Caco-2 (cell line): ENCODE measurements at regions not wholly inside any gene's neighbourhood (a gene's known extent, or its start where the extent isn't known, plus 50 kb on each side); places are given as distances from the start of the nearest gene placed in this dataset.

Source experiments
- BruUV-seq: library from RNA; stranded (reverse); fragments of 400-500 nt; replicated peaks from 2 replicates; lab custom pipeline; 2021; lab: Mats Ljungman, UMichigan
- CTCF ChIA-PET: fragments of 300-600 bp; sonication (Branson Sonifier 250); formaldehyde crosslinking; loops from one replicate; lab custom pipeline; 2022; ENCODE audit warnings: antibody characterized with exemption; lab: Charles Lee
- POLR2A ChIA-PET: fragments of 300-600 bp; sonication (Branson Sonifier 250); formaldehyde crosslinking; loops from one replicate; lab custom pipeline; 2022; ENCODE audit warnings: antibody characterized with exemption; lab: Charles Lee
- DNase-seq, 2 experiments: peaks; one replicate each; pipeline versions ENCODE4 v3.0.0 to v3.0.0-alpha.2; 2020 to 2022
- H3K27me3 ChIP-seq: replicated peaks from 2 replicates; pipeline ENCODE4 v1.6.0; 2011; ENCODE audit warnings: low read length; ENCODE audit not compliant: control insufficient read depth, insufficient read depth
- H3K36me3 ChIP-seq: 2 replicates; pipeline ENCODE4 v1.5.1; 2011; ENCODE audit warnings: low read length; ENCODE audit not compliant: control insufficient read depth, insufficient read depth
- H3K4me1 ChIP-seq: fragments of 250-450 bp; sonication (Bioruptor Pico); 2 replicates; pipeline ENCODE4 v1.5.1; 2020; ENCODE audit warnings: mild to moderate bottlenecking
- H3K4me3 ChIP-seq: 2 replicates; pipeline ENCODE4 v1.5.1; 2011; ENCODE audit warnings: low read depth, mild to moderate bottlenecking, control low read depth, low read length
- H3K9me3 ChIP-seq: fragments of 250-450 bp; sonication (Bioruptor Pico); 2 replicates; pipeline ENCODE4 v1.5.1; 2020; ENCODE audit warnings: mild to moderate bottlenecking, moderate library complexity
- H3K27ac Mint-ChIP-seq: one replicate; pipeline ENCODE4 v1.8.0; 2022; ENCODE audit warnings: mixed read lengths; ENCODE audit not compliant: unreplicated experiment
- H3K27me3 Mint-ChIP-seq: one replicate; pipeline ENCODE4 v1.8.0; 2022; ENCODE audit warnings: mixed read lengths; ENCODE audit not compliant: insufficient read depth, unreplicated experiment
- H3K36me3 Mint-ChIP-seq: one replicate; pipeline ENCODE4 v1.8.0; 2022; ENCODE audit warnings: mild to moderate bottlenecking, mixed read lengths; ENCODE audit not compliant: insufficient read depth, unreplicated experiment
- H3K4me1 Mint-ChIP-seq: one replicate; pipeline ENCODE4 v1.8.0; 2022; ENCODE audit warnings: low read depth, mixed read lengths; ENCODE audit not compliant: unreplicated experiment
- H3K4me3 Mint-ChIP-seq: one replicate; pipeline ENCODE4 v1.8.0; 2022; ENCODE audit warnings: mild to moderate bottlenecking, moderate library complexity, mixed read lengths; ENCODE audit not compliant: unreplicated experiment
- H3K9me3 Mint-ChIP-seq: one replicate; pipeline ENCODE4 v1.8.0; 2022; ENCODE audit warnings: mixed read lengths; ENCODE audit not compliant: unreplicated experiment
- CTCF ChIP-seq, 2 experiments: fragments of 200-600 bp in 1 of 2; IDR thresholded peaks; 1 replicate in 1 of 2; 2 replicates in 1 of 2; pipeline versions ENCODE4 v1.5.1 to v1.8.0; 2011 to 2022; ENCODE audit warnings: antibody characterized with exemption in 1 of 2, control low read depth in 1 of 2, inconsistent platforms in 1 of 2, low read depth in 1 of 2, low read length in 1 of 2, mild to moderate bottlenecking in 1 of 2, moderate library complexity in 1 of 2; ENCODE audit not compliant: insufficient read depth in 1 of 2, severe bottlenecking in 1 of 2, unreplicated experiment in 1 of 2
- intact Hi-C: fragments of 100-400 bp; cut with micrococcal nuclease; formaldehyde crosslinking; loops from one replicate; pipeline ENCODE4 v1.10.0; 2022; ENCODE audit not compliant: unreplicated experiment

GRCh38 chr5:10902145-10902544, 141.1 kb upstream of the DAP start:
- H3K4me1 Mint-ChIP-seq = no peaks in the 10 kb centered on the region
- ChIA-PET CTCF (no interaction called here), POLR2A (no interaction called here)
- no TSS peak for BruUV-seq
- H3K27me3 Mint-ChIP-seq = peaks cover 4% of the 10 kb centered on the region
- no peak overlapping the region for H3K27ac Mint-ChIP-seq
- no peaks in the 10 kb centered on the region for H3K27me3 ChIP-seq
- no peaks in the 10 kb centered on the region for H3K36me3 Mint-ChIP-seq
- H3K4me3 ChIP-seq = no peak overlapping the region
- intact Hi-C loops = no loop called here
- H3K36me3 ChIP-seq = no peaks in the 10 kb centered on the region
- 0 out of 2 replicates have a peak, but pooled peaks cover under 1% of the 10 kb centered on the region for H3K9me3 ChIP-seq
- no peaks in the 10 kb centered on the region for H3K4me1 ChIP-seq
- no peak for TF ChIP-seq CTCF (IDR thresholded peaks at IDR 0.05; ENCODE audit: insufficient read depth in 1 of 2, low read depth in 1 of 2, low read length in 1 of 2, severe bottlenecking in 1 of 2, unreplicated experiment in 1 of 2)
- H3K4me3 Mint-ChIP-seq = no peak overlapping the region
- no peaks in the 10 kb centered on the region for H3K9me3 Mint-ChIP-seq
- DNase-seq = no peak

- Mint-ChIP-seq H3K4me1 (peaks cover 7% of the 10 kb centered on the region), H3K9me3 (no peaks in the 10 kb centered on the region), H3K4me3 (no peak overlapping the region), H3K27ac (no peak overlapping the region), H3K36me3 (no peaks in the 10 kb centered on the region), H3K27me3 (no peaks in the 10 kb centered on the region)
- POLR2A ChIA-PET = no interaction called here
- intact Hi-C loops = no loop called here
- H3K4me3 ChIP-seq = no peak overlapping the region
- no peak for TF ChIP-seq CTCF (IDR thresholded peaks at IDR 0.05; ENCODE audit: insufficient read depth in 1 of 2, low read depth in 1 of 2, low read length in 1 of 2, severe bottlenecking in 1 of 2, unreplicated experiment in 1 of 2)
- H3K9me3 ChIP-seq = no peaks in the 10 kb centered on the region
- BruUV-seq = no TSS peak
- no peaks in the 10 kb centered on the region for H3K4me1 ChIP-seq
- H3K36me3 ChIP-seq = no peaks in the 10 kb centered on the region
- CTCF ChIA-PET = no interaction called here
- H3K27me3 ChIP-seq = no peaks in the 10 kb centered on the region
- no peak for DNase-seq
Measured at GRCh38 chr5:10898514-10898913, 137.5 kb upstream of the DAP start.

- CTCF ChIA-PET = no interaction called here
- peaks cover 6% of the 10 kb centered on the region; the same call in 1 of the 2 replicates for H3K9me3 ChIP-seq
Measured at GRCh38 chr5:10896016-10896415, 135.0 kb upstream of the DAP start.

More at GRCh38 chr5:10896016-10896415, 135.0 kb upstream of the DAP start:
- H3K4me3 ChIP-seq = no peak overlapping the region
- H3K27me3 Mint-ChIP-seq = no peaks in the 10 kb centered on the region
- H3K36me3 ChIP-seq = no peaks in the 10 kb centered on the region
- DNase-seq = no peak
- H3K4me3 Mint-ChIP-seq = no peak overlapping the region
- intact Hi-C loops = no loop called here
- POLR2A ChIA-PET = no interaction called here
- no peaks in the 10 kb centered on the region for H3K36me3 Mint-ChIP-seq
- no peak for TF ChIP-seq CTCF (IDR thresholded peaks at IDR 0.05; ENCODE audit: insufficient read depth in 1 of 2, low read depth in 1 of 2, low read length in 1 of 2, severe bottlenecking in 1 of 2, unreplicated experiment in 1 of 2)
- H3K27me3 ChIP-seq = no peaks in the 10 kb centered on the region; the same call in 1 of the 2 replicates
- peak overlapping the region; percentile 6 for H3K27ac Mint-ChIP-seq
- no peaks in the 10 kb centered on the region for H3K4me1 ChIP-seq
- BruUV-seq = no TSS peak
- H3K9me3 Mint-ChIP-seq = no peaks in the 10 kb centered on the region
- peaks cover 7% of the 10 kb centered on the region for H3K4me1 Mint-ChIP-seq
